OCI-LY3 (cell line): ENCODE measurements at regions not wholly inside any gene's neighbourhood (a gene's known extent, or its start where the extent isn't known, plus 50 kb on each side); places are given as distances from the start of the nearest gene placed in this dataset.

Experiments
- H2AFZ ChIP-seq: fragments of 200-600, 300-600 bp; shearing (Covaris generic); 2 replicates; pipeline ENCODE4 v1.6.0; 2014; ENCODE audit warnings: antibody characterized with exemption, low read depth, low read length
- H3K27ac ChIP-seq: fragments of 200-600, 300-600 bp; sonication (generic); 2 replicates; pipeline ENCODE4 v1.5.1; 2014; ENCODE audit warnings: mild to moderate bottlenecking, low read length, moderate library complexity, mixed read lengths
- H3K27me3 ChIP-seq: fragments of 200-600, 300-600 bp; sonication (generic); 2 replicates; pipeline ENCODE4 v1.6.1; 2014; ENCODE audit warnings: low read depth, low read length, mixed read lengths
- H3K36me3 ChIP-seq: fragments of 200-600, 300-600 bp; sonication (generic); replicated peaks from 2 replicates; pipeline ENCODE3; 2014; ENCODE audit warnings: low read depth, low read length, mixed read lengths
- H3K4me1 ChIP-seq: fragments of 300-600, 200-600 bp; sonication (generic); 2 replicates; pipeline ENCODE4 v1.6.1; 2014; ENCODE audit warnings: low read length, mixed read lengths
- H3K4me2 ChIP-seq: fragments of 200-600, 300-600 bp; sonication (generic); 2 replicates; pipeline ENCODE4 v1.6.1; 2014; ENCODE audit warnings: low read length, mixed read lengths
- H3K4me3 ChIP-seq: fragments of 300-600, 200-600 bp; sonication (generic); 2 replicates; pipeline ENCODE4 v1.5.1; 2014; ENCODE audit warnings: antibody characterized with exemption, mild to moderate bottlenecking, low read length, moderate library complexity
- H3K79me2 ChIP-seq: fragments of 300-600, 200-600 bp; shearing (Covaris generic); 2 replicates; pipeline ENCODE4 v1.6.1; 2014; ENCODE audit warnings: mild to moderate bottlenecking, low read length, mixed read lengths
- H3K9ac ChIP-seq: fragments of 300-600, 200-600 bp; shearing (Covaris generic); 2 replicates; pipeline ENCODE4 v1.6.0; 2014; ENCODE audit warnings: mild to moderate bottlenecking, low read length, moderate library complexity
- H3K9me3 ChIP-seq: fragments of 200-600, 300-600 bp; shearing (Covaris generic); 2 replicates; pipeline ENCODE4 v1.6.1; 2014; ENCODE audit warnings: low read length, mixed read lengths; ENCODE audit not compliant: insufficient read depth
- H4K20me1 ChIP-seq: fragments of 200-600, 300-600 bp; sonication (generic); 2 replicates; pipeline ENCODE4 v1.6.1; 2016; ENCODE audit warnings: low read length, mixed read lengths; ENCODE audit not compliant: insufficient read depth
- CTCF ChIP-seq: fragments of 200-600, 300-600 bp; sonication (generic); IDR thresholded peaks from 2 replicates; pipeline ENCODE4 v1.5.1; 2014; ENCODE audit warnings: antibody characterized with exemption, low read length, low read depth
- EZH2phosphoT487 ChIP-seq: fragments of 200-600 bp; shearing (Covaris generic); IDR thresholded peaks from 2 replicates; pipeline ENCODE4 v1.6.1; 2018; ENCODE audit warnings: antibody characterized with exemption, mixed run types, low read depth

GRCh38 chr5:152907488-152908245, 502.6 kb upstream of the NMUR2 start:
- Histone ChIP-seq H3K27me3 (no peaks in the 10 kb centered on the region), H3K9ac (no peak overlapping the region), H3K79me2 (no peaks in the 10 kb centered on the region), H2AFZ (no peak overlapping the region), H3K9me3 (no peaks in the 10 kb centered on the region), H4K20me1 (no peaks in the 10 kb centered on the region), H3K36me3 (no peaks in the 10 kb centered on the region), H3K27ac (no peak overlapping the region), H3K4me1 (no peaks in the 10 kb centered on the region), H3K4me3 (no peak overlapping the region), H3K4me2 (no peak overlapping the region)
- TF ChIP-seq CTCF (no peak), EZH2phosphoT487 (no peak)

GRCh38 chr5:152912924-152913323, 507.8 kb upstream of the NMUR2 start:
- H3K4me2 ChIP-seq, result no peak overlapping the region
- no peaks in the 10 kb centered on the region for H3K9me3 ChIP-seq
- H3K4me3 ChIP-seq, result no peak overlapping the region
- no peaks in the 10 kb centered on the region for H3K79me2 ChIP-seq
- TF ChIP-seq EZH2phosphoT487, result no peak
- no peak for TF ChIP-seq CTCF
- H3K27ac ChIP-seq, result no peak overlapping the region
- no peaks in the 10 kb centered on the region for H4K20me1 ChIP-seq
- no peaks in the 10 kb centered on the region for H3K36me3 ChIP-seq
- no peak overlapping the region for H3K9ac ChIP-seq
- H2AFZ ChIP-seq, result no peak overlapping the region
- H3K27me3 ChIP-seq, result no peaks in the 10 kb centered on the region
- no peaks in the 10 kb centered on the region for H3K4me1 ChIP-seq

GRCh38 chr5:152932621-152933020, 527.5 kb upstream of the NMUR2 start:
- Histone ChIP-seq H3K9me3 (no peaks in the 10 kb centered on the region), H3K9ac (no peak overlapping the region), H3K27me3 (no peaks in the 10 kb centered on the region), H2AFZ (no peak overlapping the region), H3K79me2 (no peaks in the 10 kb centered on the region), H3K27ac (no peak overlapping the region), H4K20me1 (no peaks in the 10 kb centered on the region), H3K4me1 (no peaks in the 10 kb centered on the region), H3K4me3 (no peak overlapping the region), H3K36me3 (no peaks in the 10 kb centered on the region), H3K4me2 (no peak overlapping the region)
- no peak for TF ChIP-seq EZH2phosphoT487
- no peak for TF ChIP-seq CTCF

- Histone ChIP-seq H3K36me3 (no peaks in the 10 kb centered on the region), H3K4me2 (no peak overlapping the region), H3K4me3 (no peak overlapping the region)
These were observed 528.0 kb upstream of the NMUR2 start for GRCh38 chr5:152933056-152933455.

More at GRCh38 chr5:152933056-152933455, 528.0 kb upstream of the NMUR2 start:
- H4K20me1 ChIP-seq, result no peaks in the 10 kb centered on the region
- no peak overlapping the region for H2AFZ ChIP-seq
- no peak for TF ChIP-seq EZH2phosphoT487
- no peak for TF ChIP-seq CTCF
- no peaks in the 10 kb centered on the region for H3K9me3 ChIP-seq
- H3K79me2 ChIP-seq, result no peaks in the 10 kb centered on the region
- H3K27ac ChIP-seq, result no peak overlapping the region
- no peaks in the 10 kb centered on the region for H3K27me3 ChIP-seq
- H3K9ac ChIP-seq, result no peak overlapping the region
- no peaks in the 10 kb centered on the region for H3K4me1 ChIP-seq
